ENCODE measurements at regions not wholly inside any gene's neighbourhood (a gene's known extent, or its start where the extent isn't known, plus 50 kb on each side); places are given as distances from the start of the nearest gene placed in this dataset.

DNA sequence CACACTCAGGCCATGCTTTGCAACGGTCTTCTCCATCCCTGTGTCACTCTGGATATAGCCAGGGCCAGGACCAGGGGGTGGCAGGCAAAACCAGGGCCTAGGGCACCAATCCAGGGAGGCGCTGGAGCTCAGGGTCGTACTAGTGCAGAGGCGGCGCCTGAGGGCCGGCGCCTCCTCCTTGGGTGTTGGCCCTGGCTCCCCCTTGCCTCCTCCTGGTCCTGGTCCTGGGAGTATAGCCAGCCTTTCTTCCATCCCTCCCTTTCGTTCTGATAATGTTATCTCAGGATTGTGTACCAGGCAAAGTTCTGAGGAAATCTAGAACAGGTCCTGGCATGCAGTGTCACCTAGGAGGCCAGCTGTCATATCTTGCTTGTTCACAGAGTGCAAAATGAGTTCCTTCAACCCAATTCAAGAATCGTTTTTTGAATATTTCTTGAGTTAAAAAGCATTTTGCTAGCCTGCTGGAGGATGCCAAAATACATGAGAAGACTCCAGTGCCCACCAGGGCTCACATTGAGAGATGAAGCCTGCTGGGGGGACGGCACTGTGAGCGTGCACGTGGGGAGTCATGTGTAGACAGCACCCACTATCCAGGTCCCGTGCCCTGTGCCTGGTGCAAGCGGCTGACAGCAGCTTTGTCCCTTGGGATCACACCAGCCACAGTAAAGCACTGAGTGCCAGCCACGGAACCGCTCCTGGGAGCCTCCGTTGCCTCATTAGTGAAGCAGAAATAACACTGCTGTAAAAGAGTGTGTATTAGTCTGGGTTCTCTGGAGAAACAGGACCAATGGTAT is 106.9 kb upstream of the C7orf33 start:
- H2AK9ac ChIP-seq (replicated peaks; ENCODE audit: low read depth, low read length, poor library complexity) = peak overlapping the region; percentile 42

More for the DNA sequence above, 106.9 kb upstream of the C7orf33 start:
- Histone ChIP-seq H2BK20ac (ENCODE audit: low read depth, low read length) (no peak overlapping the region), H2BK5ac (ENCODE audit: low read depth, low read length, poor library complexity, severe bottlenecking) (no peak overlapping the region), H3K79me1 (ENCODE audit: low read depth in 1 of 2, low read length in 2 of 2) (no peaks in the 10 kb centered on the region), H3K18ac (ENCODE audit: low read depth, low read length) (no peak overlapping the region), H3K4me3 (ENCODE audit: insufficient read depth, low read depth, low read length) (no peak overlapping the region), H4K91ac (ENCODE audit: insufficient read depth, low read depth, low read length) (no peak overlapping the region), H3K36me3 (ENCODE audit: control insufficient read depth, insufficient read depth, low read length) (no peaks in the 10 kb centered on the region), H3K9ac (ENCODE audit: low read depth, low read length) (no peak overlapping the region), H3K27me3 (ENCODE audit: control insufficient read depth, insufficient read depth, low read length) (no peaks in the 10 kb centered on the region), H2BK120ac (ENCODE audit: low read depth, low read length) (no peak overlapping the region), H3K14ac (replicated peaks; ENCODE audit: low read depth, low read length) (no peak overlapping the region), H4K8ac (ENCODE audit: low read depth in 2 of 2, low read length in 2 of 2) (no peak overlapping the region), H3K27ac (ENCODE audit: insufficient read depth, low read length) (no peak overlapping the region), H3K4me1 (ENCODE audit: control insufficient read depth, insufficient read depth, low read length) (no peaks in the 10 kb centered on the region), H2BK15ac (ENCODE audit: low read depth, low read length) (no peak overlapping the region), H3K9me3 (ENCODE audit: control insufficient read depth, insufficient read depth, low read length) (no peaks in the 10 kb centered on the region), H3K56ac (ENCODE audit: extremely low read depth, insufficient read depth, low read length) (no peak overlapping the region), H2AFZ (replicated peaks; ENCODE audit: low read length, poor library complexity) (no peak overlapping the region), H2AK5ac (ENCODE audit: low read depth, low read length) (no peak overlapping the region), H4K5ac (ENCODE audit: low read depth, low read length) (no peak overlapping the region), H3K4ac (ENCODE audit: low read depth, low read length) (no peak overlapping the region), H4K20me1 (ENCODE audit: insufficient read depth, low read length) (no peaks in the 10 kb centered on the region), H3K23ac (ENCODE audit: low read depth, low read length) (no peak overlapping the region), H3K9me1 (ENCODE audit: insufficient read depth, low read length) (no peaks in the 10 kb centered on the region), H3K4me2 (ENCODE audit: low read depth, low read length) (no peak overlapping the region)
- no peak for ATAC-seq (ENCODE audit: low read depth)
- WGBS, 2 experiments (ENCODE audit: extremely low coverage in 2 of 2, insufficient read length in 1 of 2) = 79% methylated on average over 4 of the region's 17 CpGs; no CpG with 5 or more reads in 1 of the 2 experiments
- ChIA-PET POLR2A (ENCODE audit: unreplicated experiment) (no interaction called here), CTCF (no interaction called here)
- intact Hi-C loops (cut with micrococcal nuclease) (no loop called here), in situ Hi-C loops (cut with MboI; ENCODE audit: low sequenced_read_pairs) (no loop called here), dilution Hi-C loops (cut with HindIII; ENCODE audit: low sequenced_read_pairs, unreplicated experiment) (no loop called here)
- DNase-seq = no peak
- no peak for TF ChIP-seq NFE2L2 (IDR thresholded peaks at IDR 0.05; ENCODE audit: low read depth, low read length)
- BruUV-seq (replicated peaks) = no TSS peak

All from IMR-90 (cell line).